PC-3 (cell line): ENCODE measurements at regions not wholly inside any gene's neighbourhood (a gene's known extent, or its start where the extent isn't known, plus 50 kb on each side); places are given as distances from the start of the nearest gene placed in this dataset.

Experiments
- ATAC-seq: fragments of 200-7000 bp; cut with Tn5 transposase; 2 replicates; pipeline ENCODE4 v1.9.1; 2020; ENCODE audit warnings: mild to moderate bottlenecking, moderate library complexity
- BruUV-seq: library from RNA; stranded (reverse); fragments of 400-500 nt; replicated peaks from 2 replicates; lab custom pipeline; 2021; lab: Mats Ljungman, UMichigan
- CTCF ChIA-PET: fragments of 300-600 bp; sonication (Branson Sonifier 250); formaldehyde crosslinking; loops from one replicate; lab custom pipeline; 2022; ENCODE audit warnings: antibody characterized with exemption; lab: Charles Lee
- POLR2A ChIA-PET: fragments of 300-600 bp; sonication (Branson Sonifier 250); formaldehyde crosslinking; loops from one replicate; lab custom pipeline; 2022; ENCODE audit warnings: antibody characterized with exemption; ENCODE audit not compliant: unreplicated experiment; lab: Charles Lee
- DNase-seq: peaks from one replicate; pipeline ENCODE4 v3.0.0-alpha.2; 2015
- H2AFZ ChIP-seq: fragments of 300-600 bp; sonication (generic); 2 replicates; pipeline ENCODE4 v1.6.0; 2016; ENCODE audit warnings: antibody characterized with exemption, low read length
- H3F3A ChIP-seq: fragments of 300-600 bp; sonication (generic); one replicate; pipeline ENCODE4 v1.6.0; 2017; ENCODE audit warnings: antibody characterized with exemption, low read length, control low read depth, mild to moderate bottlenecking; ENCODE audit not compliant: unreplicated experiment
- H3K27ac ChIP-seq: fragments of 300-600 bp; sonication (generic); 2 replicates; pipeline ENCODE4 v1.5.1; 2016; ENCODE audit warnings: mild to moderate bottlenecking, low read length
- H3K27me3 ChIP-seq: fragments of 300-600 bp; sonication (generic); 2 replicates; pipeline ENCODE4 v1.6.1; 2016; ENCODE audit warnings: low read length, mixed read lengths
- H3K36me3 ChIP-seq: fragments of 300-600 bp; sonication (generic); 2 replicates; pipeline ENCODE4 v1.6.1; 2016; ENCODE audit warnings: low read depth, mixed run types, low read length, mixed read lengths
- H3K4me1 ChIP-seq: fragments of 300-600 bp; sonication (generic); 2 replicates; pipeline ENCODE4 v1.5.1; 2016; ENCODE audit warnings: low read length; ENCODE audit not compliant: insufficient read depth
- H3K4me2 ChIP-seq: fragments of 300-600 bp; sonication (generic); 2 replicates; pipeline ENCODE4 v1.6.0; 2016; ENCODE audit warnings: low read length
- H3K4me3 ChIP-seq: fragments of 300-600 bp; sonication (generic); 2 replicates; pipeline ENCODE4 v1.5.1; 2016; ENCODE audit warnings: mild to moderate bottlenecking, low read length, mixed read lengths
- H3K79me2 ChIP-seq: fragments of 300-600 bp; sonication (generic); 2 replicates; pipeline ENCODE4 v1.6.1; 2017; ENCODE audit warnings: low read length, mixed read lengths
- H3K9ac ChIP-seq: fragments of 300-600 bp; sonication (generic); 2 replicates; pipeline ENCODE4 v1.6.0; 2016; ENCODE audit warnings: mild to moderate bottlenecking, low read length
- H3K9me2 ChIP-seq: fragments of 300-600 bp; sonication (generic); replicated peaks from 2 replicates; pipeline ENCODE4 v1.6.1; 2016; ENCODE audit warnings: mixed run types, low read length, mixed read lengths
- H3K9me3 ChIP-seq: fragments of 300-600 bp; sonication (generic); 2 replicates; pipeline ENCODE4 v1.6.1; 2016; ENCODE audit warnings: low read length, mixed read lengths
- H4K20me1 ChIP-seq: fragments of 300-600 bp; sonication (generic); 2 replicates; pipeline ENCODE4 v1.6.1; 2016; ENCODE audit warnings: low read length, mixed read lengths
- CTCF ChIP-seq: fragments of 300-600 bp; sonication (generic); conservative IDR thresholded peaks from 2 replicates; pipeline ENCODE4 v1.5.1; 2017; ENCODE audit warnings: antibody characterized with exemption, low read depth, mild to moderate bottlenecking, low read length
- EZH2 ChIP-seq: fragments of 300-600 bp; sonication (generic); IDR thresholded peaks from one replicate; pipeline ENCODE4 v1.6.1; 2017; ENCODE audit warnings: antibody characterized with exemption, mild to moderate bottlenecking, low read length; ENCODE audit not compliant: unreplicated experiment
- EZH2phosphoT487 ChIP-seq: fragments of 300-600 bp; sonication (generic); IDR thresholded peaks from 2 replicates; pipeline ENCODE4 v1.6.1; 2018; ENCODE audit warnings: mild to moderate bottlenecking, antibody characterized with exemption, low read length, borderline replicate concordance
- intact Hi-C: fragments of 100-400 bp; cut with micrococcal nuclease; formaldehyde crosslinking; loops from 2 replicates; pipeline ENCODE4 v1.9.0; 2023

- peak overlapping the region; percentile 58 for H3K4me2 ChIP-seq
- ATAC-seq (peak; percentile 92), DNase-seq (peak; percentile 98)
- no peak overlapping the region for H3K4me3 ChIP-seq
- no peak overlapping the region for H2AFZ ChIP-seq
- H3K9ac ChIP-seq, result peak overlapping the region; percentile 75
- H3K4me1 ChIP-seq, result peaks cover 49% of the 10 kb centered on the region
- 0 out of 2 replicates have a peak, but pooled peaks cover 14% of the 10 kb centered on the region for H3K79me2 ChIP-seq
- no peaks in the 10 kb centered on the region for H3K9me3 ChIP-seq
- H3F3A ChIP-seq, result no peaks in the 10 kb centered on the region
- H3K27me3 ChIP-seq, result no peaks in the 10 kb centered on the region
- H3K36me3 ChIP-seq, result peaks cover 4% of the 10 kb centered on the region; the same call in 1 of the 2 replicates
- TF ChIP-seq CTCF (no peak), EZH2 (no peak), EZH2phosphoT487 (no peak)
- no TSS peak for BruUV-seq
- intact Hi-C loops, result loop anchor here (1.0 to 2.0 kb wide), 4 partner anchors 17 to 75 kb away; partner anchors contain the start of gene BCAR3
- peak overlapping the region; percentile 97 for H3K27ac ChIP-seq
- H3K9me2 ChIP-seq, result no peaks in the 10 kb centered on the region
- no peaks in the 10 kb centered on the region for H4K20me1 ChIP-seq
- POLR2A ChIA-PET, result interaction anchor here (0.6 to 1.5 kb wide), 14 partner anchors 12 to 76 kb away, joined by 3 to 29 read pairs (median 4); no protein-coding TSS in a partner anchor
- CTCF ChIA-PET, result interaction anchor here (1.3 to 1.8 kb wide), 3 partner anchors 12 to 75 kb away, joined by 5 to 13 read pairs (median 6); no protein-coding TSS in a partner anchor
Observed at GRCh38 chr1:93738075-93738622, 56.5 kb upstream of the BCAR3 start.

GRCh38 chr1:93735722-93736121 is 54.1 kb upstream of the BCAR3 start:
- POLR2A ChIA-PET, result interaction anchor here (0.6 kb wide), 1 partner anchor 16 kb away, joined by 5 read pairs; no protein-coding TSS in a partner anchor
- no peak for TF ChIP-seq EZH2phosphoT487
- no peak for TF ChIP-seq CTCF
- TF ChIP-seq EZH2, result no peak
- H3K36me3 ChIP-seq, result peaks cover 4% of the 10 kb centered on the region; the same call in 1 of the 2 replicates
- H3K4me3 ChIP-seq, result no peak overlapping the region
- H2AFZ ChIP-seq, result no peak overlapping the region
- no peaks in the 10 kb centered on the region for H3K27me3 ChIP-seq
- no peaks in the 10 kb centered on the region for H3K9me3 ChIP-seq
- CTCF ChIA-PET, result interaction anchor here (0.6 to 0.8 kb wide), 2 partner anchors 78 kb away, joined by 3 read pairs; no protein-coding TSS in a partner anchor
- H3K9me2 ChIP-seq, result no peaks in the 10 kb centered on the region
- BruUV-seq, result no TSS peak
- no peak for ATAC-seq
- H3K27ac ChIP-seq, result peak overlapping the region; percentile 35
- H3K4me2 ChIP-seq, result no peak overlapping the region
- peak; percentile 56 for DNase-seq
- H3K4me1 ChIP-seq, result peaks cover 48% of the 10 kb centered on the region
- H3F3A ChIP-seq, result no peaks in the 10 kb centered on the region
- H3K9ac ChIP-seq, result 0 out of 2 replicates have a peak overlapping the region, but pooled peaks have one; percentile 7
- no peaks in the 10 kb centered on the region for H4K20me1 ChIP-seq
- intact Hi-C loops, result no loop called here
- 0 out of 2 replicates have a peak, but pooled peaks cover 14% of the 10 kb centered on the region for H3K79me2 ChIP-seq

GRCh38 chr1:93734999-93735398 is 53.4 kb upstream of the BCAR3 start:
- H4K20me1 ChIP-seq, result no peaks in the 10 kb centered on the region
- ATAC-seq (no peak), DNase-seq (no peak)
- H3K27me3 ChIP-seq, result no peaks in the 10 kb centered on the region
- BruUV-seq, result no TSS peak
- peaks cover 45% of the 10 kb centered on the region for H3K4me1 ChIP-seq
- no peaks in the 10 kb centered on the region for H3F3A ChIP-seq
- ChIA-PET CTCF (interaction anchor here (0.8 kb wide), 1 partner anchor 79 kb away, joined by 3 read pairs; no protein-coding TSS in a partner anchor), POLR2A (interaction anchor here (0.6 kb wide), 1 partner anchor 57 kb away, joined by 4 read pairs; no protein-coding TSS in a partner anchor)
- no peak overlapping the region for H3K9ac ChIP-seq
- H3K4me3 ChIP-seq, result no peak overlapping the region
- peaks cover 4% of the 10 kb centered on the region; the same call in 1 of the 2 replicates for H3K36me3 ChIP-seq
- H3K9me2 ChIP-seq, result no peaks in the 10 kb centered on the region
- 0 out of 2 replicates have a peak, but pooled peaks cover 10% of the 10 kb centered on the region for H3K79me2 ChIP-seq
- no peak overlapping the region for H3K27ac ChIP-seq
- H3K9me3 ChIP-seq, result no peaks in the 10 kb centered on the region
- no peak for TF ChIP-seq EZH2
- peak; percentile 46 for TF ChIP-seq CTCF
- no peak for TF ChIP-seq EZH2phosphoT487
- intact Hi-C loops, result no loop called here
- no peak overlapping the region for H2AFZ ChIP-seq
- no peak overlapping the region for H3K4me2 ChIP-seq
